Activated B cell treated with CpG ODN at 0.5 μM for 24 hours (primary cell): ENCODE measurements at regions not wholly inside any gene's neighbourhood (a gene's known extent, or its start where the extent isn't known, plus 50 kb on each side); places are given as distances from the start of the nearest gene placed in this dataset.

Experiments used
- ATAC-seq: fragments of 200-7000 bp; cut with Tn5 transposase; one replicate; pipeline ENCODE4 v1.10.0; 2021; ENCODE audit warnings: low read depth, mild to moderate bottlenecking, moderate library complexity
- CTCF ChIA-PET: fragments of 350-600 bp; sonication (Branson Sonifier 250); formaldehyde crosslinking; loops from one replicate; lab custom pipeline; 2021; ENCODE audit warnings: antibody characterized with exemption; lab: Charles Lee
- POLR2A ChIA-PET: fragments of 350-600 bp; sonication (Branson Sonifier 250); formaldehyde crosslinking; loops from one replicate; lab custom pipeline; 2021; ENCODE audit warnings: antibody characterized with exemption; lab: Charles Lee
- DNase-seq: peaks from one replicate; pipeline ENCODE4 v3.0.0; 2022
- H3K27ac Mint-ChIP-seq: one replicate; pipeline ENCODE4 v1.8.0; 2020; ENCODE audit warnings: mixed read lengths
- H3K27me3 Mint-ChIP-seq: one replicate; pipeline ENCODE4 v1.8.0; 2021; ENCODE audit warnings: mixed read lengths
- H3K36me3 Mint-ChIP-seq: one replicate; pipeline ENCODE4 v1.8.0; 2021; ENCODE audit warnings: low read depth, mixed read lengths
- H3K4me1 Mint-ChIP-seq: one replicate; pipeline ENCODE4 v1.8.0; 2021; ENCODE audit warnings: mixed read lengths
- H3K4me3 Mint-ChIP-seq: one replicate; pipeline ENCODE4 v1.8.0; 2020; ENCODE audit warnings: mild to moderate bottlenecking, mixed read lengths
- H3K9me3 Mint-ChIP-seq: one replicate; pipeline ENCODE4 v1.8.0; 2020; ENCODE audit warnings: mixed read lengths
- CTCF ChIP-seq: fragments of 200-600 bp; IDR thresholded peaks from one replicate; pipeline ENCODE4 v1.8.0; 2022; ENCODE audit warnings: antibody characterized with exemption, mild to moderate bottlenecking
- intact Hi-C: fragments of 100-400 bp; cut with micrococcal nuclease; formaldehyde crosslinking; loops from one replicate; pipeline ENCODE4 v1.15.1; 2024

DNA sequence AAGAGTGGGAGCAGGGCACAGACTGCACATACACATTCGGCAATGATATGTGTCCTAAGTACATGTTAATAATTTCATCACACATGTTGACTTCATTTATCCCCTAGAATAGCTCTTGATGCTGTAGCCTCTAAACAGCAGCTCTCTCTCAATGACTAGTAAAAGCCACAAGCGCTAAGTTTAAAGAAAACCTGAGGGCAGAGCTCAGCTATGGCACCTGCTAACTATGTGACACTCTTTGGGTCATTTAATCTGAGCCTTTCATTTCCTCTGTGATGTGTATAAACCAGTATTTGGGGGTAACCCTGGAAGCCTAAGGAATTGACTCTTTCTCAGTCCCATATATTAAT, 140.6 kb upstream of the MOCS2 start:
- H3K4me3 Mint-ChIP-seq: no peak overlapping the region
- no peaks in the 10 kb centered on the region for H3K27me3 Mint-ChIP-seq
- TF ChIP-seq CTCF: no peak
- intact Hi-C loops: no loop called here
- no peaks in the 10 kb centered on the region for H3K4me1 Mint-ChIP-seq
- H3K9me3 Mint-ChIP-seq: no peaks in the 10 kb centered on the region
- ChIA-PET POLR2A (no interaction called here), CTCF (no interaction called here)
- no peaks in the 10 kb centered on the region for H3K36me3 Mint-ChIP-seq
- DNase-seq: no peak
- no peak overlapping the region for H3K27ac Mint-ChIP-seq
- ATAC-seq: no peak

DNA sequence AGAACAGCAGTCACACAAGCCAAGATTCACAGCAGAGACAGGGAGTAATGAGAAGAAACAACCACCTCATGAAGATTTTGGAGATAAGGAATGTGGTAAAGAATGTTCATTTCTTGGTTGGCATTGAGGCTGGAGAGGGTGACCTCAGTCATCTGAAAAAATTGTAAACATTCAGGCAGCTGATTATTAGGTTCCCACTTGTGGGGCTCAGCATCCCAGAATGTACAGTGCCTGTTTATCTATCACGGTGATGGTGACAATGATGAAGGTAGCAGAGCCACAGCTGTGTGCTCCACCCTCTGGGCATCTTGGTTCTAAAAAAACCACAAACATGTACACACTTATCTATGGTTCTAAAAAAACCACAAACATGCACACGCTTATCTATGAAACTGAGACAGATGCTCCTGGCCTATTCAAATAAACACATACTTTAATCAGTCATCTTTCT, 143.9 kb upstream of the MOCS2 start:
- H3K27me3 Mint-ChIP-seq: no peaks in the 10 kb centered on the region
- H3K9me3 Mint-ChIP-seq: no peaks in the 10 kb centered on the region
- TF ChIP-seq CTCF: no peak

DNA sequence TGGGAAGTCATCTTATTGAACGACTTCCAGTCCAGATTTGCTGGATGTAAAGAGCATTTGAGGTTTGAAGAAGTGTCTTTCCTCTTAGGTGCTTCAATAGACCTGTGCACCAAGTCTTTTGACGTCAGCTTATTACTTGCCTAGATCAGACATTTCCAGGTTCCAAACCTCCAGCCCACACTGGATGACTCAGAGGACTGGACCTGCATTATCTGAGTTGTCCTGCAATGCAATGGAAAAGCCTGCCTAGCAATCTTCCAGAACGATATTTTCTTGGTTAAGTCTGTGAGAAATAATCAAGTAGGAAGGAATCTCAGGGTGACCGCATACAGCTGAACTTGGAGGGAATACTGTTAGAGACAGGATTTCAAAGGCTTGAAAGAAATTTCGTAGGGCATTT, 147.2 kb upstream of the MOCS2 start:
- H3K27ac Mint-ChIP-seq: no peak overlapping the region
- TF ChIP-seq CTCF: no peak
- H3K27me3 Mint-ChIP-seq: no peaks in the 10 kb centered on the region
- H3K4me1 Mint-ChIP-seq: no peaks in the 10 kb centered on the region
- CTCF ChIA-PET: no interaction called here
- DNase-seq (no peak), ATAC-seq (no peak)
- H3K9me3 Mint-ChIP-seq: no peaks in the 10 kb centered on the region
- intact Hi-C loops: no loop called here
- POLR2A ChIA-PET: no interaction called here
- H3K4me3 Mint-ChIP-seq: no peak overlapping the region
- H3K36me3 Mint-ChIP-seq: no peaks in the 10 kb centered on the region

More for the DNA sequence above, 143.9 kb upstream of the MOCS2 start:
- H3K4me3 Mint-ChIP-seq: no peak overlapping the region
- POLR2A ChIA-PET: no interaction called here
- no peak overlapping the region for H3K27ac Mint-ChIP-seq
- no peaks in the 10 kb centered on the region for H3K4me1 Mint-ChIP-seq
- CTCF ChIA-PET: no interaction called here
- no peak for ATAC-seq
- no peak for DNase-seq
- no peaks in the 10 kb centered on the region for H3K36me3 Mint-ChIP-seq
- intact Hi-C loops: no loop called here

- ChIA-PET CTCF (no interaction called here), POLR2A (no interaction called here)
- no peaks in the 10 kb centered on the region for H3K27me3 Mint-ChIP-seq
Measured at GRCh38 chr5:53257806-53258373, 148.3 kb upstream of the MOCS2 start.

DNA sequence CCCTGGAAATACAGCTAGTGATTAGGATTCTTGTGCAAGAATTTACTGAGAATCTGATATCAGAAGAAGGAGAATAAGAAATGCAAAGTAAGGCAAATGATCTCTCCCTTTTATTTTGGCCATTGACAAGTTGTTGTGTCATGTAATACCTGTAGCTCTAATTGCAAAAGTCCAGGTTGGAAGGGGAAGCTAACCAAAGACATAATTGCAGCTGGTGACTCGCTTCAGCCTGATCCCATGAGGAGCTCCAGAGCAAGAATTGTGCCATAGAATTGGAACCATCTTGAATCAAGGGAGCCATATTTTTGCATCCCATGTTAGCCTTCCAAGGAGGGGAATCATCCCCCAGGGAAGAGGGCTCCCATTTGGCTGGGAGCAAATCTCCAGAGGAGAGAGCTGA, 149.6 kb upstream of the MOCS2 start:
- H3K4me3 Mint-ChIP-seq: no peak overlapping the region
- no peak for TF ChIP-seq CTCF
- H3K27me3 Mint-ChIP-seq: no peaks in the 10 kb centered on the region
- H3K9me3 Mint-ChIP-seq: no peaks in the 10 kb centered on the region
- no peaks in the 10 kb centered on the region for H3K4me1 Mint-ChIP-seq
- CTCF ChIA-PET: no interaction called here
- POLR2A ChIA-PET: no interaction called here
- no peaks in the 10 kb centered on the region for H3K36me3 Mint-ChIP-seq
- DNase-seq: no peak
- intact Hi-C loops: no loop called here
- H3K27ac Mint-ChIP-seq: no peak overlapping the region
- no peak for ATAC-seq

More at GRCh38 chr5:53257806-53258373, 148.3 kb upstream of the MOCS2 start:
- Mint-ChIP-seq H3K4me1 (no peaks in the 10 kb centered on the region), H3K4me3 (no peak overlapping the region), H3K9me3 (no peaks in the 10 kb centered on the region), H3K27ac (no peak overlapping the region), H3K36me3 (no peaks in the 10 kb centered on the region)
- intact Hi-C loops: no loop called here
- ATAC-seq (no peak), DNase-seq (no peak)
- TF ChIP-seq CTCF: no peak
